SK-N-SH treated with all-trans-retinoic acid at 6 μM for 48 hours (cell line): ENCODE measurements at regions not wholly inside any gene's neighbourhood (a gene's known extent, or its start where the extent isn't known, plus 50 kb on each side); places are given as distances from the start of the nearest gene placed in this dataset.
"Not testable (repeated sequence)": the region's sequence is repeated elsewhere in the genome, so short reads cannot be mapped to it uniquely, and the experiment has no call there.

Source experiments
- ATAC-seq: fragments of 200-7000 bp; cut with Tn5 transposase; 3 replicates; pipeline ENCODE4 v1.9.1; 2020; ENCODE audit warnings: mild to moderate bottlenecking, moderate library complexity
- CSDC2 ChIP-seq: fragments of 250-450 bp; sonication (Bioruptor Pico); IDR thresholded peaks from 2 replicates; pipeline ENCODE4 v1.5.0; 2020; ENCODE audit warnings: mild to moderate bottlenecking, moderate library complexity
- ESRRG ChIP-seq: fragments of 250-450 bp; sonication (Bioruptor Pico); IDR thresholded peaks from 2 replicates; pipeline ENCODE4 v1.6.1; 2021; ENCODE audit warnings: mild to moderate bottlenecking
- GLIS3 ChIP-seq: fragments of 250-450 bp; sonication (Bioruptor Pico); IDR thresholded peaks from 2 replicates; pipeline ENCODE4 v1.5.0; 2020; ENCODE audit warnings: mild to moderate bottlenecking, moderate library complexity
- ISL1 ChIP-seq: fragments of 250-450 bp; sonication (Bioruptor Pico); IDR thresholded peaks from 2 replicates; pipeline ENCODE4 v2.1.2; 2022; ENCODE audit warnings: mild to moderate bottlenecking, moderate library complexity
- OSR1 ChIP-seq: fragments of 250-450 bp; sonication (Bioruptor Pico); IDR thresholded peaks from 2 replicates; pipeline ENCODE4 v1.8.0; 2022; ENCODE audit warnings: moderate library complexity, mild to moderate bottlenecking, inconsistent platforms
- PPARA ChIP-seq: fragments of 250-450 bp; sonication (Bioruptor Pico); IDR thresholded peaks from 2 replicates; pipeline ENCODE4 v1.5.0; 2020; ENCODE audit warnings: mild to moderate bottlenecking, borderline replicate concordance
- RARB ChIP-seq: fragments of 250-450 bp; sonication (Bioruptor Pico); IDR thresholded peaks from 2 replicates; pipeline ENCODE4 v1.8.0; 2021; ENCODE audit warnings: mild to moderate bottlenecking, moderate library complexity
- TCF4 ChIP-seq: fragments of 250-450 bp; sonication (Bioruptor Pico); IDR thresholded peaks from 2 replicates; pipeline ENCODE4 v1.8.0; 2021; ENCODE audit warnings: mild to moderate bottlenecking, moderate library complexity, borderline replicate concordance
- TOX ChIP-seq: fragments of 250-450 bp; sonication (Bioruptor Pico); IDR thresholded peaks from 2 replicates; pipeline ENCODE4 v1.8.0; 2021; ENCODE audit warnings: mild to moderate bottlenecking, moderate library complexity, borderline replicate concordance
- ZC3H10 ChIP-seq: fragments of 250-450 bp; sonication (Bioruptor Pico); IDR thresholded peaks from 2 replicates; pipeline ENCODE4 v1.5.1; 2021; ENCODE audit warnings: mild to moderate bottlenecking, moderate library complexity
- ZFP3 ChIP-seq: fragments of 250-450 bp; sonication (Bioruptor Pico); IDR thresholded peaks from 2 replicates; pipeline ENCODE4 v1.5.0; 2020; ENCODE audit warnings: mild to moderate bottlenecking, moderate library complexity
- ZFP30 ChIP-seq: fragments of 450-650 bp; formaldehyde crosslinking; IDR thresholded peaks from 2 replicates; pipeline ENCODE4 v1.5.0; 2022; ENCODE audit warnings: mild to moderate bottlenecking, moderate library complexity
- ZNF70 ChIP-seq: fragments of 450-650 bp; formaldehyde crosslinking; IDR thresholded peaks from 2 replicates; pipeline ENCODE4 v1.5.0; 2020; ENCODE audit warnings: mild to moderate bottlenecking, moderate library complexity
- ZNF8 ChIP-seq: fragments of 450-650 bp; formaldehyde crosslinking; IDR thresholded peaks from 2 replicates; pipeline ENCODE4 v1.5.0; 2020; ENCODE audit warnings: mild to moderate bottlenecking, moderate library complexity
- TF ChIP-seq, protein P1 (sequence below): fragments of 250-450 bp; sonication (Bioruptor Pico); IDR thresholded peaks from 2 replicates; pipeline ENCODE4 v1.5.0; 2020; ENCODE audit warnings: mild to moderate bottlenecking, moderate library complexity
- TF ChIP-seq, protein P2 (sequence below): fragments of 250-450 bp; sonication (Bioruptor Pico); IDR thresholded peaks from 2 replicates; pipeline ENCODE4 v1.8.0; 2021; ENCODE audit warnings: low read depth, mild to moderate bottlenecking, moderate library complexity, borderline replicate concordance
- TF ChIP-seq, protein P3 (sequence below): fragments of 250-450 bp; sonication (Bioruptor Pico); IDR thresholded peaks from 2 replicates; pipeline ENCODE4 v1.8.0; 2020; ENCODE audit warnings: mild to moderate bottlenecking, moderate library complexity, borderline replicate concordance

DNA sequence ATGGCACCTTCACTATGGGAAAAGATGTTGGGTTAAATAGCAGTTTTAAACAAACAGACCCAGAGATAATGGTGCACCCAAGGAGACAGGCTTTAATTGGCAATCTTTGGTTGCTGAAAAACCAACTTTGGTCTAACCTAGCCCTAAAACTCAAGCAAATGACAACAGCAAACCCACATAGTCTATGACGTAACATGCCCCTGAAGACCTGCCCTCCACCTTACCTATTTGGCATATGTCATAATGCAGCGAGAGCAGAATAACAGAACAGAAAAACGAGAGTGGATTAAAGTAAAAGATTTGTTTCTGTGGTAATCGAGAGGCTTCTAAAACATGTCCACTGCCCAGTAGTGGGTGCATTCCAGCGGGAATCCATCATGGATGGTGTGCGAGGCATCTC is 200.7 kb downstream of the DCDC2C start (continued):
- TF ChIP-seq, protein P1, sequence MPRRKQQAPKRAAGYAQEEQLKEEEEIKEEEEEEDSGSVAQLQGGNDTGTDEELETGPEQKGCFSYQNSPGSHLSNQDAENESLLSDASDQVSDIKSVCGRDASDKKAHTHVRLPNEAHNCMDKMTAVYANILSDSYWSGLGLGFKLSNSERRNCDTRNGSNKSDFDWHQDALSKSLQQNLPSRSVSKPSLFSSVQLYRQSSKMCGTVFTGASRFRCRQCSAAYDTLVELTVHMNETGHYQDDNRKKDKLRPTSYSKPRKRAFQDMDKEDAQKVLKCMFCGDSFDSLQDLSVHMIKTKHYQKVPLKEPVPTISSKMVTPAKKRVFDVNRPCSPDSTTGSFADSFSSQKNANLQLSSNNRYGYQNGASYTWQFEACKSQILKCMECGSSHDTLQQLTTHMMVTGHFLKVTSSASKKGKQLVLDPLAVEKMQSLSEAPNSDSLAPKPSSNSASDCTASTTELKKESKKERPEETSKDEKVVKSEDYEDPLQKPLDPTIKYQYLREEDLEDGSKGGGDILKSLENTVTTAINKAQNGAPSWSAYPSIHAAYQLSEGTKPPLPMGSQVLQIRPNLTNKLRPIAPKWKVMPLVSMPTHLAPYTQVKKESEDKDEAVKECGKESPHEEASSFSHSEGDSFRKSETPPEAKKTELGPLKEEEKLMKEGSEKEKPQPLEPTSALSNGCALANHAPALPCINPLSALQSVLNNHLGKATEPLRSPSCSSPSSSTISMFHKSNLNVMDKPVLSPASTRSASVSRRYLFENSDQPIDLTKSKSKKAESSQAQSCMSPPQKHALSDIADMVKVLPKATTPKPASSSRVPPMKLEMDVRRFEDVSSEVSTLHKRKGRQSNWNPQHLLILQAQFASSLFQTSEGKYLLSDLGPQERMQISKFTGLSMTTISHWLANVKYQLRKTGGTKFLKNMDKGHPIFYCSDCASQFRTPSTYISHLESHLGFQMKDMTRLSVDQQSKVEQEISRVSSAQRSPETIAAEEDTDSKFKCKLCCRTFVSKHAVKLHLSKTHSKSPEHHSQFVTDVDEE (CRISPR knock-in tag), result no peak

DNA sequence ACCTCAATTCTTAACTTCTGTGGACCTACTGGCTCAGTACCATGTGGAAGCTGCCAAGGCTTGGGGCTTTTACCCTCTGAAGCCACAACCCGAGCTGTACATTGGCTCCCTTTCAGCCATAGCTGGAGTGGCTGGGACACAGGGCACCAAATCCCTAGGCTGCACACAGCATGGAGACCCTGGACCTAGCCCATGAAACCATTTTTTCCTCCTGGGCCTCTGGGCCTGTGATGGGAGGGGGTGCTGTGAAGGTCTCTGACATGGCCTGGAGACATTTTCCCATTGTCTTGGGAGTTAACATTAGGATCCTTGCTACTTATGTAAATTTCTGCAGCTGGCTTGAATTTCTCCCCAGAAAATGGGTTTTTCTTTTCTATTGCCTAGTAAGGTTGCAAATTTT is 205.1 kb downstream of the DCDC2C start:
- ATAC-seq, result not testable (repeated sequence)

DNA sequence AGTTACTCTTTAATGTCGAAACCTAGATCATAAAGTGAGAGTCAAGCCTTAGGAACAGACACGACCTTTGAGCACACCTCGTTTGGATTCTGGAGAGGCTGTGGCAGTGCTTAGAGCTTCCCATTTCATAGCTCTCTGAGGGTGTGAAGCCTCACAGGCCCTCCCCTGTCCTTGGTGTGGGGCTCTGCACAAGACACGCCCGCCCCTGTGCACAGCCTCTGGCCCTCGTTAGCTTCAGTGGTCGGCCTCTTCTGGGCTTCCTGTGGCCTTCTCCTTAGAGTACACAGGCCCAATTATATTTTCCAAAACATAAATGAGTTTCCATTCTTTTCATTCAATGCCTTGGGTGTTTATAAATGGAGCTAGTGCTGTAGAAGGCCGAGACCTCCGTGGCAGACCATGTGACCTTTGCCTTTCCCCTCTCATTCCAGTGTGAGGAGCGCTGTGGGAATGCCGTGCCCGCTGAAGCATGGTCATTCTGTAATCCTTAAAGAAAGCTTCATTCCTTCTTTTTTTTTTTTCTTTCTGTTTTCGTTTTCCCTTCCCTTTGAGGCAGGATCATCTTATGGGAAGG is 208.6 kb downstream of the DCDC2C start:
- TF ChIP-seq RARB, result no peak
- TF ChIP-seq ZNF70, result no peak
- TF ChIP-seq, protein P2, sequence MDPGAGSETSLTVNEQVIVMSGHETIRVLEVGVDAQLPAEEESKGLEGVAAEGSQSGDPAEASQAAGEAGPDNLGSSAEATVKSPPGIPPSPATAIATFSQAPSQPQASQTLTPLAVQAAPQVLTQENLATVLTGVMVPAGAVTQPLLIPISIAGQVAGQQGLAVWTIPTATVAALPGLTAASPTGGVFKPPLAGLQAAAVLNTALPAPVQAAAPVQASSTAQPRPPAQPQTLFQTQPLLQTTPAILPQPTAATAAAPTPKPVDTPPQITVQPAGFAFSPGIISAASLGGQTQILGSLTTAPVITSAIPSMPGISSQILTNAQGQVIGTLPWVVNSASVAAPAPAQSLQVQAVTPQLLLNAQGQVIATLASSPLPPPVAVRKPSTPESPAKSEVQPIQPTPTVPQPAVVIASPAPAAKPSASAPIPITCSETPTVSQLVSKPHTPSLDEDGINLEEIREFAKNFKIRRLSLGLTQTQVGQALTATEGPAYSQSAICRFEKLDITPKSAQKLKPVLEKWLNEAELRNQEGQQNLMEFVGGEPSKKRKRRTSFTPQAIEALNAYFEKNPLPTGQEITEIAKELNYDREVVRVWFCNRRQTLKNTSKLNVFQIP (CRISPR knock-in tag), result no peak
- no peak for TF ChIP-seq GLIS3
- no peak for TF ChIP-seq ZFP3 (CRISPR knock-in tag)
- no peak for TF ChIP-seq OSR1 (CRISPR knock-in tag)
- TF ChIP-seq, protein P1 (CRISPR knock-in tag), result no peak
- no peak for TF ChIP-seq TCF4
- no peak for TF ChIP-seq ISL1 (CRISPR knock-in tag)
- TF ChIP-seq, protein P3, sequence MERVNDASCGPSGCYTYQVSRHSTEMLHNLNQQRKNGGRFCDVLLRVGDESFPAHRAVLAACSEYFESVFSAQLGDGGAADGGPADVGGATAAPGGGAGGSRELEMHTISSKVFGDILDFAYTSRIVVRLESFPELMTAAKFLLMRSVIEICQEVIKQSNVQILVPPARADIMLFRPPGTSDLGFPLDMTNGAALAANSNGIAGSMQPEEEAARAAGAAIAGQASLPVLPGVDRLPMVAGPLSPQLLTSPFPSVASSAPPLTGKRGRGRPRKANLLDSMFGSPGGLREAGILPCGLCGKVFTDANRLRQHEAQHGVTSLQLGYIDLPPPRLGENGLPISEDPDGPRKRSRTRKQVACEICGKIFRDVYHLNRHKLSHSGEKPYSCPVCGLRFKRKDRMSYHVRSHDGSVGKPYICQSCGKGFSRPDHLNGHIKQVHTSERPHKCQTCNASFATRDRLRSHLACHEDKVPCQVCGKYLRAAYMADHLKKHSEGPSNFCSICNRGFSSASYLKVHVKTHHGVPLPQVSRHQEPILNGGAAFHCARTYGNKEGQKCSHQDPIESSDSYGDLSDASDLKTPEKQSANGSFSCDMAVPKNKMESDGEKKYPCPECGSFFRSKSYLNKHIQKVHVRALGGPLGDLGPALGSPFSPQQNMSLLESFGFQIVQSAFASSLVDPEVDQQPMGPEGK, result no peak
- TF ChIP-seq CSDC2 (CRISPR knock-in tag), result no peak
- no peak for ATAC-seq

DNA sequence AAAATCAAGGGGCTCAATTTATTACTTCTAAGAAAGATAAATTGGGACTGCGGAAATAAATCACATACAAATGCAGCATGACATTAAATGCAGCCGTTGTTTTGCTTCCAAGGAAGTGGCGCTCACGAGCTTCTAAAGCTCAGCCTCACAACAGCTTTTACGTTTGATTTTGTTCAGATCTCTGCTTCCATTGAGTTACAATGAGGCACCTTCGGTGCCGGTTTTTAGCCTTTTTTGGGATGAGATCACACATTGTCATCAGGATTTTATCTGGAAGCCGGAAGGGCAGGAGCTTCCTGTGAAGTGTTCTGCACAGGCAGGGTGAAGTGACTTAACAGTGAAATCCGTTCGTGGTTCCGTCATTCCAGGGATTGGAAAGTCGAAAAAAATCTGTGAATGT is 209.8 kb downstream of the DCDC2C start:
- ATAC-seq, result no peak
- TF ChIP-seq TOX (CRISPR knock-in tag) (no peak), OSR1 (CRISPR knock-in tag) (no peak), PPARA (no peak), ESRRG (CRISPR knock-in tag) (no peak), ISL1 (CRISPR knock-in tag) (no peak), ZNF8 (CRISPR knock-in tag) (no peak), ZFP3 (CRISPR knock-in tag) (no peak), ZFP30 (CRISPR knock-in tag) (no peak), GLIS3 (no peak), ZC3H10 (CRISPR knock-in tag) (no peak)
- TF ChIP-seq, protein P1 (CRISPR knock-in tag), result no peak
